AG04450 (cell line): ENCODE measurements at regions not wholly inside any gene's neighbourhood (a gene's known extent, or its start where the extent isn't known, plus 50 kb on each side); places are given as distances from the start of the nearest gene placed in this dataset.
"Not testable (repeated sequence)": the region's sequence is repeated elsewhere in the genome, so short reads cannot be mapped to it uniquely, and the experiment has no call there.

ENCODE experiments used
- CTCF ChIA-PET: fragments of 300-600, 350-600 bp; formaldehyde crosslinking; extraction: SDS; loops from one replicate; lab custom pipeline; 2022; ENCODE audit warnings: antibody characterized with exemption, inconsistent platforms; lab: Charles Lee
- POLR2A ChIA-PET: fragments of 350-600 bp; formaldehyde crosslinking; extraction: SDS; loops from one replicate; lab custom pipeline; 2021; ENCODE audit warnings: antibody characterized with exemption, inconsistent platforms; lab: Yijun Ruan, JAX
- DNase-seq: peaks from one replicate; pipeline ENCODE4 v3.0.0-alpha.2; 2011; ENCODE audit warnings: low read depth, low spot score
- H3K27ac ChIP-seq: one replicate; pipeline ENCODE4 v1.5.1; 2012; ENCODE audit warnings: low read depth, low read length, control low read depth
- H3K27me3 ChIP-seq: one replicate; pipeline ENCODE4 v1.6.0; 2012; ENCODE audit warnings: low read length; ENCODE audit not compliant: control insufficient read depth, insufficient read depth
- H3K4me3 ChIP-seq: 2 replicates; pipeline ENCODE4 v1.5.1; 2011; ENCODE audit warnings: mild to moderate bottlenecking, low read depth, low read length, control low read depth
- H3K9me3 ChIP-seq: 2 replicates; pipeline ENCODE4 v1.5.1; 2012; ENCODE audit warnings: low read length; ENCODE audit not compliant: control insufficient read depth, insufficient read depth
- CTCF ChIP-seq: IDR thresholded peaks from 2 replicates; pipeline ENCODE4 v1.5.1; 2011; ENCODE audit warnings: low read depth, low read length, control low read depth, inconsistent platforms

- DNase-seq, result no peak
- Histone ChIP-seq H3K9me3 (peaks cover 7% of the 10 kb centered on the region), H3K27ac (no peak overlapping the region), H3K4me3 (no peak overlapping the region), H3K27me3 (no peaks in the 10 kb centered on the region)
- no peak for TF ChIP-seq CTCF
- ChIA-PET POLR2A (no interaction called here), CTCF (no interaction called here)
Measured at GRCh38 chr16:60404401-60404800, 1631.8 kb downstream of the CDH8 start.

- DNase-seq, CTCF ChIA-PET, POLR2A ChIA-PET: not testable (repeated sequence)
Measured at GRCh38 chr16:60402941-60403340, 1633.3 kb downstream of the CDH8 start.

GRCh38 chr16:60392380-60392779 is 1643.9 kb downstream of the CDH8 start:
- POLR2A ChIA-PET, result no interaction called here

More at GRCh38 chr16:60402941-60403340, 1633.3 kb downstream of the CDH8 start:
- not testable (repeated sequence) for H3K9me3 ChIP-seq, H3K27ac ChIP-seq, H3K4me3 ChIP-seq, H3K27me3 ChIP-seq

GRCh38 chr16:60371591-60371990 is 1637.5 kb upstream of the GOT2 start:
- ChIA-PET CTCF (no interaction called here), POLR2A (no interaction called here)
- Histone ChIP-seq H3K9me3 (peaks cover 3% of the 10 kb centered on the region), H3K4me3 (no peak overlapping the region), H3K27me3 (no peaks in the 10 kb centered on the region), H3K27ac (no peak overlapping the region)
- no peak for TF ChIP-seq CTCF
- no peak for DNase-seq

More at GRCh38 chr16:60392380-60392779, 1643.9 kb downstream of the CDH8 start:
- no peak for TF ChIP-seq CTCF
- DNase-seq, result no peak
- Histone ChIP-seq H3K27me3 (no peaks in the 10 kb centered on the region), H3K9me3 (no peaks in the 10 kb centered on the region; the same call in 1 of the 2 replicates), H3K4me3 (no peak overlapping the region), H3K27ac (no peak overlapping the region)
- CTCF ChIA-PET, result no interaction called here

- peaks cover 7% of the 10 kb centered on the region for H3K9me3 ChIP-seq
- no peaks in the 10 kb centered on the region for H3K27me3 ChIP-seq
- H3K4me3 ChIP-seq, result no peak overlapping the region
- no peak for TF ChIP-seq CTCF
- ChIA-PET POLR2A (no interaction called here), CTCF (no interaction called here)
- no peak for DNase-seq
- H3K27ac ChIP-seq, result no peak overlapping the region
Measured at GRCh38 chr16:60367739-60368138, 1633.6 kb upstream of the GOT2 start.

- TF ChIP-seq CTCF, result no peak
- peaks cover 21% of the 10 kb centered on the region for H3K9me3 ChIP-seq
- ChIA-PET POLR2A (no interaction called here), CTCF (no interaction called here)
- no peaks in the 10 kb centered on the region for H3K27me3 ChIP-seq
- no peak for DNase-seq
- no peak overlapping the region for H3K4me3 ChIP-seq
- no peak overlapping the region for H3K27ac ChIP-seq
Measured at GRCh38 chr16:60363566-60363965, 1629.5 kb upstream of the GOT2 start.

GRCh38 chr16:60359866-60360265 is 1625.8 kb upstream of the GOT2 start:
- H3K27me3 ChIP-seq, H3K27ac ChIP-seq, POLR2A ChIA-PET, H3K4me3 ChIP-seq, CTCF ChIA-PET, DNase-seq: not testable (repeated sequence)
- H3K9me3 ChIP-seq, result peaks cover 28% of the 10 kb centered on the region

- H3K27me3 ChIP-seq, CTCF ChIA-PET, H3K4me3 ChIP-seq, POLR2A ChIA-PET, DNase-seq, H3K27ac ChIP-seq: not testable (repeated sequence)
- H3K9me3 ChIP-seq, result peaks cover 28% of the 10 kb centered on the region
Measured at GRCh38 chr16:60359412-60359811, 1625.3 kb upstream of the GOT2 start.
